GF-D8 (cell line): ENCODE measurements at regions not wholly inside any gene's neighbourhood (a gene's known extent, or its start where the extent isn't known, plus 50 kb on each side); places are given as distances from the start of the nearest gene placed in this dataset.

Experiments used
- DNase-seq: peaks from one replicate; lab custom pipeline; 2025; lab: John Stamatoyannopoulos, UW

GRCh38 chr22:48692734-48693376 lies 1134.8 kb downstream of the BRD1 start:
- no peak for DNase-seq

DNA sequence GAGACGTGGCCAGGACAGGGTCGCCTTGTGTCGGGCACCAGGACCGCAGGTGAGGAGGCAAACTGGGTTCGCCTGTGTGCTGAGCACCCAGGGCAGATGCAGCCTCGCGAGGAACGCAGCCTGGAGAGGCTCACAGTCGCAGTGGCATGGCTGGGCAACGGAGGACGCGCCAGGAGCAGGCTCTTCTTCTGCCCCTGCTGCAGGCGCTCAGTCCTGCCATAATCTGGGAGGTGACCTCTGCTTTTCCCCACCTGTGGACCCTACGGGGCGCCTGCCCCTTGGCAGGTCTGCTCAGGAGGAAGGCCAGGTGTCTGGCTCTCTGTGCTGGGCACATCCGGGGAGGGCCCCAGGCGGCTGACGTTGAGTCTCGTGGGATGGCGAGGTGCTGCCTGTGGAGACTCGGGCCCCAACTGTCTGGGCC lies 1136.2 kb downstream of the BRD1 start:
- DNase-seq = no peak

GRCh38 chr22:48690583-48691317 lies 1136.9 kb downstream of the BRD1 start:
- DNase-seq = no peak

DNA sequence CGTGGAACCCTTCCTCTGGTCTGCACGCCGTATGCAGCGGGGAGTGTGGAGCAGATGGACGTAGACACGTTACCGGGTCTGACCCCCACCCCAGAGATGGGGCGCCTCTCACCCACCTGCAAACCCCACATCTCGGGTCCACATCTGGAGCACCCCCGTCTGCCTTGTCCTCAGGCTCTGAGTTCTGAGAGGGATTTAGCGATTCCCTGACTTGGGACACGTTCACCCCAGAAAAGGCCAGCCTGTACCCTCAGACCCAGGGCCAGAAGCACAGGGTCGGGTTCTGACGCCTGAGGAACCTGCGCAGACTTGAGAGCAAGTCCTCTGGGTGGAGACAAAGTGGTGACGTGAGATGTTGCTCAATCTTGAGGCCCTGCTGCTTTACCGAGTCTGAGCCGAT lies 1138.5 kb downstream of the BRD1 start:
- DNase-seq = no peak

DNA sequence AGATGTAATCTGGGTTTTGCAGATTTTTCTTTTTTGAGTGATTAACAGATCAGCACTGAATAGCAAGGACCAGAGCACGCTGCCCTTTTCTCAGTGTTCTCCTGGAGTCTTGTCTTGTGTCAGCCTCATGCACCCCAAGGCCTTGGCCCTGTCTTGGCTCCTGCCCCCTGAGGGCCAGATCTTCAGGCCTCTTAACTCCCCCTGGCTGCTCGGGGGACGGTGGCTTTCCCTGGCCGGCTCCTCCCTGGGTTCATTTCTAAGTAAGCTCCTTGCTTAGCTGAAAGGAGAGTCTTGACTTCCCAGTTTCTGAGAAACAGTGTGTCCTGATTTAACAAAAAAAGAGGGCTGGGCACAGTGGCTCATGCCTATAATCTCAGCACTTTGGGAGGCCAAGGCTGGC lies 1139.3 kb downstream of the BRD1 start:
- no peak for DNase-seq

DNA sequence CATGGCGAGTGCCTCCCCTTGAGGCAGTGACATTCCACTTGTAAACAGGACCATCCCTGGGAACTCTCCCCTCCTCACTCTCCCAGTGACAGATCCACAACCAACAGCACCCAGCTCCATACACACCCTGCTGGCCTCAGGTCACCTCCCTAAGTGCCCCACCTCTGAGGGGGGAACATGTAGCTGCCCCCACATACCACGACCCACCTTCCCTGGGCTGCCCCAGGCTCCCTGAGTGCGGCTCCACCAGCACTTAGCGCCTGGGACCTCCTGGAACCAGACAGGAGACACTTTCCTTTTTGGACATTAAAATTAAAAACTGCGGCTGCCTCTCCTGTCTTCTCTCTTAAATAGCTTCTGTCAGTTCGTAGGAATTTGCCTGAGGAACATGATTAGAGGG lies 1140.1 kb downstream of the BRD1 start:
- DNase-seq = no peak

DNA sequence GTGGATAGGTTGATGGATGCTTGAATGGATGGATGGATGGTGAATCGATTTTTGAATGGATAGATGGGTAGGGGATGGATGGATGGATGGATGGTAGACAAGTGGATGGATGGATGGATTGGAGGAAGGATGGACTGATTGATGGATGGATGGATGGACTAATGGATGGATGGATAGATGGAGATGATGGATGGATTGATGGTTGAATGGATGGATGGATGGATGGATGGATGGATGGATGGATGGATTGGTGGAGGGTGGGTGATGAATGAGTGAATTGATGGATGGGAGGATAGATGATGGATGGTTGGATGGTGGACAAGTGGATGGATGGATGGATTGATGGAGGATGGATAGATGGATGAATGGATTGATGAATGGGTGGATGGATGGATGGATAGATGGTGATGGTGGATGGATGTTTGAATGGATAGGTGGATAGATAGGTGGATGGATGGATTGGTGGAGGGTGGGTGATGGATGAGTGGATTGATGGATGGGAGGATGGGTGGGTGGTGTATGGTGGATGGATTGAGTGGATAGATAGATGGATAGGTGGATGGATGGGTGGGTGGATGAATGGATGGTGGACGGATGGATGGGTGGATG lies 1140.9 kb downstream of the BRD1 start:
- DNase-seq = no peak

- no peak for DNase-seq
These were observed 1141.9 kb downstream of the BRD1 start for GRCh38 chr22:48685767-48686166.

- DNase-seq = no peak
These were observed 1144.0 kb downstream of the BRD1 start for GRCh38 chr22:48683640-48684039.

- no peak for DNase-seq
These were observed 1145.2 kb downstream of the BRD1 start for GRCh38 chr22:48682504-48682903.

GRCh38 chr22:48680601-48681000 lies 1147.1 kb downstream of the BRD1 start:
- no peak for DNase-seq

- no peak for DNase-seq
These were observed 1147.8 kb downstream of the BRD1 start for GRCh38 chr22:48679656-48680555.

- no peak for DNase-seq
These were observed 1149.2 kb downstream of the BRD1 start for GRCh38 chr22:48678171-48679135.

DNA sequence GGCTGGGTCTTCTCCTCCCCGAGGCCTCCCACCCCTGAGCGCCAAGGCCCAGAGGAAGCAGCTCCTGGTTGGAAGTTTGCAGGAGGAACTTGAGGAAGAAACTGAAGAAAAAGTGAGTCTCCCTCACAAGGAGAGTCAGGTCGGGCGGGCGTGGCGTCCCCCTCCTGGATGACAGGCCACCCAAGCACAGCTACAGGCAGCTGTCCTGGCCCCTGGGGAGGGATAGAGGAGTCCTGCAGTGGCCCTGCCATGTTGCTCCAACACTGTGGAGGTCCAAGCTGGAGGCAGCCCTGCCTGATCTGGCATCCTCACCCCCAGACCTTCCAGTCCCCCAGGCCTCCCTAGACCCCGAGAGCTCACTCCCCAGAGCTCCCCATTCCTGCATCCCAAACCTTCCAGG lies 1150.1 kb downstream of the BRD1 start:
- DNase-seq = no peak

DNA sequence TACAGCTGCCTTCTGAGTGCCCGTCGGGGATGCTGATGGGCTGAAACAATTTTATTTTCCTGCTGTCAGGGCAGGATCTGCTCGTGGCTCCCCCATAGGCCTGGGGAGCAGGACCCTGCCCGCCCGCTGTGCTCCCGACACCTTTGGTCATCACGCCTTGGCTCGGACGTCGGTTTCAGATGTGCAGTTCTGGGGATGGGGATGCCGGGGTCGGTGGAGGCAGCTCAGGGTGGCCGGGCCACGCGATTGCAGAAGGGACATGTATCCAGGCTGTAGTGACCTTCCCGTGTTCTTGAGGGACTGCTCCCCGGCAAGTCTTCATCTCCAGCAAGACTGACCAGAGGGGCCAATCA lies 1150.5 kb downstream of the BRD1 start:
- no peak for DNase-seq

DNA sequence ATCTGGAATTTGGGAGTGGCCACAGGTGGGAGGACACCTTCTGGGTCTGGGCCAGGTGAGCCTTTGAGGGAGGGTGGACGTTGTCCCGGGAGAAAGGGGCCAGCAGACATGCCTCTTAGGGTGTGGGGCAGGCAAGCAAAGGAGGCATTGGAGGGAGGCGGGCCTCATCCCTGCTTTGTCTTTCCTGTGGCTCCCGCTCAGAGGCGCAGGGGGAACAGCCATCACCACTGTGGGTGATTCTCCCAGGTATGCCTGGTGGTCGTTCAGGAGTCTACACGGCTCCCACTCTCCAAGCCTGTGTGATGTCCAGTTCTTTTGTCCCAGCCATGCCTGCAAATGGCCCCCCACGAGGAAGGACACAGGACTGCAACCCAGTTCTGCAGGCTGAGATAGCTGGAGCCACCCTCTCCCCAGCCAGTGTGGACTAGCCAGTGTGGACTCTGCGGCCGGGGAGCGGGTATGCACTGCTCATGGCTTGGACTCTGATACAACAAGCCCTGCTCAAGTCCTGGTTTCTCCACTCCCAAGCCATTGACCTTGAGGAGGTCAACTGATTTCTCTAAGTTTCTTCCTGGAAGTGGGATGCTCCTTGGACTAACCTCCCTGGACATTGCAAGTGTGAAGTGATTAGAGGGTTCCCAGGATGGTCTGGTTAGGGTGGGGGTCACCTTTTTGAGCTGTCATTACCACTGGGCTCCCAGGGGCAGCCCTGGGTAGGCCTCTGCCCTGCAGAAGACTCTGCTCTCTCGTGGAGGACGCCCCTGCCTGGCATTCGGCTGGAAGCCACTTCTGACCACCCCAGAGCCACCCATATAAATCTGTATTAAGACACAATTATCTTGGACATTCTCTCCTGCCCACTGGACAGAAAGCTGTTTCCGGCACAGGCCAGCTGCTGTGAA lies 1151.2 kb downstream of the BRD1 start:
- no peak for DNase-seq

DNA sequence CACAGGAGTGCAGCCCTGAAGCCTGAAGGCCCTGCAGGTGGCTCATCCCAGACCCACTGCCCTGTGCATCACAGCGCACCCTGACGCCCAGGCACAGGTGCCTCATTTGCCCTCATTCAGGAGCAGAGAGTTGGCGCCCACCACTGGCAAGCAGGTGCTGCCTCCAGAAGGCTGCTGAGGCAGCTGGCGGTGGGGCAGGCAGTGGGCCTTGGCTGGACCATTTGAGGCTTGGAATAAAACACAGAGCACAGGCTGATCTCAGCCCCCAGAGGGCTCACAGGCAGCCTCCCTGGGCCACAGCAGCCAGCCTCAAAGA lies 1151.9 kb downstream of the BRD1 start:
- DNase-seq = no peak

DNA sequence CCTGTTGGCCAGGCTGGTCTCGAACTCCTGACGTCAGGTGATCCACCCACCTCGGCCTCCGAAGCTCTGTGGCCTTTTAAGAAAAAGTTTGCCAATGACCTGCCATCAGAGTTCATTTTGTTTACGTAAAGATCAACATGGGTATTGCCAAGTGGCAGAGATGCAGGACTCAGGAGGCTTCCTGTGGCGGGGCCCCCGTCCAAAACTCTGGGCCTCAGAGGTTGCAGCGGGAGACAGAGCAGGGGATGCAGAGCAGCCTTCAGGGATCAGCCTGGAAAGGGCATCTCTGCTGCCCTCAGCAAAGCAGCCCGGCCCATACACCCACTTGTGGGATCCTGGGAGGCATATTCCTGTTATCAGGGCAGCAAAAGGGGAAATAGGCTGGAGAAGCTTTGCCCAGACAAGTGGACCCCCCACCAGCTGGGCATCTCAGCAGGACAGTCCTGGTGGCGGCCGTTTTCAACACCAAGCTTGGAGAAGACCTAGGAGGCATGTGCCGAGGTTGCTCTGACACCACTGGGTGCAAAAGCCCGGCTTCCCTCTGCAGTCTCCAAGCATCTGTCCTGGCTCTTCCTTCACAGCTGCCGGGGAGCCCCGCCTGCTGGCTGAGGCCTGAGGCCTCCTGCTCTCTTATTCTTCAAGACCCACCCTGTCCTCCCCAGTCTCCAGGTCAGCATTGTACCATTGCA lies 1152.4 kb downstream of the BRD1 start:
- no peak for DNase-seq

DNA sequence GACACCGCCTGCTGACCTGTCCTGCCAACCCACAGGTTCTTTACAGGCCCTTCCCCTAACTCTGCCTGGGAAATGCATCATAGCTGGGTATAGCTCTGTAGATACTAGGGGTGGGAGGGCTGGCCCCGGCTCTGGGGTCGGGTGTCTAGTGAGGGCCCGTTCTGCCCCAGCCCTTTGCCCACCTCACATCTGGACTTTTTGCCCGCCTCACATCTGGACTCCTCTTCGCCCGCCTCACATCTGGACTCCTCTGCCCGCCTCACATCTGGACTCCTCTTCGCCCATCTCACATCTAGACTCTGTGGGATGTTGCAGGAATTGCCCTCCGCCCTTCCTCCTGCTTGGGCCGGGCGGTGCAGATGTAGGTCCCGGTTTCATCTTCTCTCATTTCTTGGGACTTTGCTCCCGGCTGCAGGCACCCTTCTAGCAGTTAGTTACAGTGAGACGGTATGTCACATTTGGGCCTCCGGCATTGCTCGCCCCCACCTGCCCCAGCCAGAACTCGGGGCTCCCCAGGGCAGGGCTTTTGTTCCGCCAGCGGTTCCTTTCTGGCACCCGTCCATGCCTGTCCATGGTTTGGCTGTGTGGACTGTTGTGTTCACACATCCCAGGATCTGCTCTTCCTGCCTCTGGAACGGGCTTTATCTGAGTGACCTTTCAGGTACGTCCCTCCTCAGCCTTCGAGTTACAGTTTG lies 1153.7 kb downstream of the BRD1 start:
- DNase-seq = no peak
